Heart left ventricle (tissue), 13 donors: ENCODE measurements at regions not wholly inside any gene's neighbourhood (a gene's known extent, or its start where the extent isn't known, plus 50 kb on each side); places are given as distances from the start of the nearest gene placed in this dataset.

ENCODE experiments used
- POLR2A ChIP-seq, 2 donors: fragments of 450-650 bp; IDR thresholded peaks; one replicate each; pipeline ENCODE4 v1.6.1; 2017; ENCODE audit warnings: antibody characterized with exemption in 2 of 2, mild to moderate bottlenecking in 2 of 2, moderate library complexity in 2 of 2
- TF ChIP-seq, protein P1 (sequence below), 12 donors: fragments of 200-600 bp; sonication (generic) in 4 of 12; IDR thresholded peaks; one replicate each; pipeline versions ENCODE4 v1.5.0 to v1.8.0; 2018 to 2022; ENCODE audit warnings: antibody characterized with exemption in 12 of 12, mild to moderate bottlenecking in 5 of 12
- donor health status: ischemic (EF 13 %, LVEDD 7.1; RV severe dilation, severe dysfunction).
- donor health status: DM: no; HTN: yes; CAD: no.
- donor health status: DM: no; HTN: no; CAD: no.
- donor health status: ischemic (EF 25% LVEDD 6.9; RV normal size, moderate dysfunction).
- donor health status: ischemic (EF 25% LVEDD 5.7; RV mildly dilated, moderate dysfunction).
- donor health status: ischemic (EF 35%, LVEDD 5.7; RV mildly dilated, moderate dysfunction).
- donor health status: nonischemic (EF 11% LVEDD 7.7; RV severe dilation, severe dysfunction).
- donor health status: DM: yes; HTN: yes; CAD: no.
- donor health status: PGD.
- donor health status: ischemic (EF 29% LVEDD 5.4; RV normal size, mild dysfunction).
- donor health status: nonischemic (EF 23%, LVEDD 6.1; RV moderate dilation, normal function).

DNA sequence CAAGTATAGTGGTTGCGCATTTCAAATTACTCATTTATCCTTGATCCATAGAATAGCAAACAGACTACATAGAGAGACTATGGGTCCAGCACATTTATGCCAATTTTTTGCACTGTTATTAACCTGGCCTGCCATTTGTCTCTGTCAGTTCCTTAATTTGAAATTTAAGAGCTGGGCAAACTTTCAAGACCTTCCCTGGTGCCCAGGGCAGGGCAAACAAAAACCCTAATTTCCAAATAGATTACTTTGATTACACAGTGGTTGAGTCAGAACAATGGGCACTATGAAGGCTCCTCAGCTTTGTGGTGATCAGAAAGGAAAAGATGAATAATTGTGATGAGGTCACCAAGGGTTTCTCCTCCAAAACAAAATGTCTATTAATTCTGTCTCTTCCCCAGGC, 80.6 kb downstream of the TNFSF18 start:
- TF ChIP-seq, protein P1, sequence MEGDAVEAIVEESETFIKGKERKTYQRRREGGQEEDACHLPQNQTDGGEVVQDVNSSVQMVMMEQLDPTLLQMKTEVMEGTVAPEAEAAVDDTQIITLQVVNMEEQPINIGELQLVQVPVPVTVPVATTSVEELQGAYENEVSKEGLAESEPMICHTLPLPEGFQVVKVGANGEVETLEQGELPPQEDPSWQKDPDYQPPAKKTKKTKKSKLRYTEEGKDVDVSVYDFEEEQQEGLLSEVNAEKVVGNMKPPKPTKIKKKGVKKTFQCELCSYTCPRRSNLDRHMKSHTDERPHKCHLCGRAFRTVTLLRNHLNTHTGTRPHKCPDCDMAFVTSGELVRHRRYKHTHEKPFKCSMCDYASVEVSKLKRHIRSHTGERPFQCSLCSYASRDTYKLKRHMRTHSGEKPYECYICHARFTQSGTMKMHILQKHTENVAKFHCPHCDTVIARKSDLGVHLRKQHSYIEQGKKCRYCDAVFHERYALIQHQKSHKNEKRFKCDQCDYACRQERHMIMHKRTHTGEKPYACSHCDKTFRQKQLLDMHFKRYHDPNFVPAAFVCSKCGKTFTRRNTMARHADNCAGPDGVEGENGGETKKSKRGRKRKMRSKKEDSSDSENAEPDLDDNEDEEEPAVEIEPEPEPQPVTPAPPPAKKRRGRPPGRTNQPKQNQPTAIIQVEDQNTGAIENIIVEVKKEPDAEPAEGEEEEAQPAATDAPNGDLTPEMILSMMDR (IDR thresholded peaks at IDR 0.05): no peak
- no peak for TF ChIP-seq POLR2A (IDR thresholded peaks at IDR 0.05)
